ENCODE measurements at regions not wholly inside any gene's neighbourhood (a gene's known extent, or its start where the extent isn't known, plus 50 kb on each side); places are given as distances from the start of the nearest gene placed in this dataset.

DNA sequence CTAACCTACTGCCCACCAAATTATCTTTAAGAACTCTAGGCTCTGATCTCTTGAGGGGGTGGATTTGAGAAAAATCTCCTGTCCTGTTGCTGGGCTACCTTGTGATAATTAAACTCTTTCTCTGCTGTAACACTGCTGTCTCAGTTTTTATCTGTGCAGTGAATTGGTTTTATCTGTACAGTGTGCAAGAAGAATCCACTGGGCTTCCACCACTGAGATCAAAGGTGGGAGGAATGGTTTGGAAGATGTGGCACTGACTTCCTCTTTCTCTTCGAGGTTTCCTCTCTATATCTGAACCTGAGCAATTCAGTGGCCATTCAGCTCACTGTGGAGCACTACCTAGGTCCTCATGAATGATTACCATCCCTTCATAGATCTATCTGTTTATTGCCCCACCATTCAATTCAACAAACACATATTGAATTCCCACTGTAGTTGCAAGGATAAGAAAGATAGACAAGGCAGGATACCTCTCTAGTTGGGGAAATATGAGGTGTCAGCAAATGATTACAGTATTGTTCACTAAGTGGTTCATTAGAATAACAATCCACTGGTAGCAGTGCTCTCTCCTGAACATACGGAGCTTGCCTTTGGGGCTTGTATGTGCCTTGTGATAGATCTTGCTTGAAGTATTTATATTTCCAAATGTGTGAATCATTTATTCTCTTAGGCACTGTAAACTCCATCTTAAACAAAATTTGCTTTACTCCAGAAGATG, 172.1 kb upstream of the ARG1 start:
- Histone ChIP-seq H4K20me1 (ENCODE audit: control insufficient read depth, insufficient read depth, low read length, poor library complexity, severe bottlenecking) (no peaks in the 10 kb centered on the region), H3K9ac (ENCODE audit: low read length) (no peak overlapping the region), H3K27me3 (replicated peaks in 1 of 4; ENCODE audit: control extremely low read depth in 1 of 4, control insufficient read depth in 3 of 4, insufficient read depth in 4 of 4, low read length in 3 of 4) (no peaks in the 10 kb centered on the region), H3K36me3 (replicated peaks in 1 of 2; ENCODE audit: control extremely low read depth in 1 of 2, control insufficient read depth in 1 of 2, extremely low read depth in 1 of 2, insufficient read depth in 2 of 2, low read length in 1 of 2) (no peaks in the 10 kb centered on the region), H3K27ac (ENCODE audit: low read length in 2 of 2) (no peak overlapping the region), H3K79me2 (ENCODE audit: control insufficient read depth, insufficient read depth, low read length) (no peaks in the 10 kb centered on the region), H3K4me2 (replicated peaks; ENCODE audit: low read depth, low read length, poor library complexity, severe bottlenecking) (no peak overlapping the region), H3K4me3 (ENCODE audit: control extremely low read depth in 1 of 5, extremely low read depth in 1 of 5, insufficient read depth in 1 of 5, low read depth in 2 of 5, low read length in 4 of 5) (no peak overlapping the region), H3K9me3 (ENCODE audit: control extremely low read depth in 1 of 3, control insufficient read depth in 2 of 3, insufficient read depth in 1 of 3, low read length in 2 of 3) (no peaks in the 10 kb centered on the region), H2AFZ (ENCODE audit: insufficient read depth, low read depth, low read length, poor library complexity, severe bottlenecking) (no peak overlapping the region), H3K4me1 (ENCODE audit: control insufficient read depth in 2 of 2, insufficient read depth in 2 of 2, low read length in 2 of 2) (no peaks in the 10 kb centered on the region)
- CTCF ChIA-PET: no interaction called here
- ATAC-seq (ENCODE audit: low read depth) (no peak), DNase-seq (no peak)
- no peak for TF ChIP-seq EZH2 (IDR thresholded peaks at IDR 0.05; ENCODE audit: borderline replicate concordance, insufficient read depth, low read depth, low read length, poor library complexity, severe bottlenecking)
- no peak for TF ChIP-seq CTCF (IDR thresholded peaks at IDR 0.05)
- Mint-ChIP-seq H3K27me3 (peaks cover 10% of the 10 kb centered on the region), H3K4me3 (no peak overlapping the region), H3K4me1 (peaks cover 7% of the 10 kb centered on the region), H3K27ac (no peak overlapping the region), H3K9me3 (ENCODE audit: insufficient read depth) (no peaks in the 10 kb centered on the region)
- intact Hi-C loops (cut with micrococcal nuclease): no loop called here
- POLR2A ChIA-PET: no interaction called here
- WGBS (ENCODE audit: insufficient coverage): no CpG with 5 or more reads among the region's 2 CpGs

DNA sequence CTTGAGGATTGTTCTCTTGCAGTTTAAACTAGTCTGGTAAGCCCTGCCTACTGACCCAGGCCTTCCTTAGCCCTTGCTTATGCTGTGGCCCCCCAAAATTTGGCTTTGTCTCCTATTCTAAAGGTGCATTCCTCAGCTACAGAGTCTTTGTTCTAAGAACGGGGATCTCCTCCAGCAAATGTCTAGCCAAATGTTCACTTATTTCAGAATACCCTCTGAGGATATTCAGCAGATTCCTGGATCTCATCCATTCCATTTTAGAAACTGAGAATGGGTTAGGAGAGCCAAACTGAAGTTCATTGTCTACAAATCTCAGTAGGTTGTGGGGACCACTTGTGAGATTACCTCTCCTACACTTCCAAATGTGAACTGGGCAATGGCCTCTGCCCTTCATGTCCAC, 164.2 kb upstream of the ARG1 start:
- no peak for DNase-seq
- Mint-ChIP-seq H3K27me3 (peaks cover 10% of the 10 kb centered on the region), H3K9me3 (ENCODE audit: insufficient read depth) (peaks cover 7% of the 10 kb centered on the region), H3K4me1 (no peaks in the 10 kb centered on the region), H3K27ac (no peak overlapping the region), H3K4me3 (no peak overlapping the region)
- Histone ChIP-seq H3K9ac (ENCODE audit: low read length) (no peak overlapping the region), H3K9me3 (ENCODE audit: control extremely low read depth in 1 of 3, control insufficient read depth in 2 of 3, insufficient read depth in 1 of 3, low read length in 2 of 3) (peaks cover 3 to 9% (median 5%) of the 10 kb centered on the region in 3 donors), H3K27me3 (replicated peaks in 1 of 4; ENCODE audit: control extremely low read depth in 1 of 4, control insufficient read depth in 3 of 4, insufficient read depth in 4 of 4, low read length in 3 of 4) (no peaks in the 10 kb centered on the region), H2AFZ (ENCODE audit: insufficient read depth, low read depth, low read length, poor library complexity, severe bottlenecking) (no peak overlapping the region), H3K4me3 (ENCODE audit: control extremely low read depth in 1 of 5, extremely low read depth in 1 of 5, insufficient read depth in 1 of 5, low read depth in 2 of 5, low read length in 4 of 5) (no peak overlapping the region), H3K4me2 (replicated peaks; ENCODE audit: low read depth, low read length, poor library complexity, severe bottlenecking) (no peak overlapping the region), H3K4me1 (ENCODE audit: control insufficient read depth in 2 of 2, insufficient read depth in 2 of 2, low read length in 2 of 2) (no peaks in the 10 kb centered on the region), H4K20me1 (ENCODE audit: control insufficient read depth, insufficient read depth, low read length, poor library complexity, severe bottlenecking) (no peaks in the 10 kb centered on the region), H3K36me3 (replicated peaks in 1 of 2; ENCODE audit: control extremely low read depth in 1 of 2, control insufficient read depth in 1 of 2, extremely low read depth in 1 of 2, insufficient read depth in 2 of 2, low read length in 1 of 2) (no peaks in the 10 kb centered on the region), H3K27ac (ENCODE audit: low read length in 2 of 2) (no peak overlapping the region), H3K79me2 (ENCODE audit: control insufficient read depth, insufficient read depth, low read length) (no peaks in the 10 kb centered on the region)
- intact Hi-C loops (cut with micrococcal nuclease): no loop called here
- CTCF ChIA-PET: no interaction called here
- no peak for TF ChIP-seq EZH2 (IDR thresholded peaks at IDR 0.05; ENCODE audit: borderline replicate concordance, insufficient read depth, low read depth, low read length, poor library complexity, severe bottlenecking)
- no peak for TF ChIP-seq CTCF (IDR thresholded peaks at IDR 0.05)
- POLR2A ChIA-PET: no interaction called here
- ATAC-seq (ENCODE audit: low read depth): no peak
- no CpG with 5 or more reads among the region's 1 CpG for WGBS (ENCODE audit: insufficient coverage)

Data from B cell (primary cell).